Panc1 (cell line): ENCODE measurements at regions not wholly inside any gene's neighbourhood (a gene's known extent, or its start where the extent isn't known, plus 50 kb on each side); places are given as distances from the start of the nearest gene placed in this dataset.
"Not testable (repeated sequence)": the region's sequence is repeated elsewhere in the genome, so short reads cannot be mapped to it uniquely, and the experiment has no call there.

Source experiments
- ATAC-seq: fragments of 200-7000 bp; cut with Tn5 transposase; 2 replicates; pipeline ENCODE4 v1.9.1; 2020; ENCODE audit warnings: mild to moderate bottlenecking, moderate library complexity
- BruUV-seq: library from RNA; stranded (reverse); fragments of 400-500 nt; replicated peaks from 2 replicates; lab custom pipeline; 2021; lab: Mats Ljungman, UMichigan
- CTCF ChIA-PET: fragments of 300-600 bp; sonication (Branson Sonifier 250); formaldehyde crosslinking; loops from one replicate; lab custom pipeline; 2022; ENCODE audit warnings: antibody characterized with exemption; lab: Charles Lee
- POLR2A ChIA-PET: fragments of 300-600 bp; sonication (Branson Sonifier 250); formaldehyde crosslinking; loops from one replicate; lab custom pipeline; 2022; ENCODE audit warnings: antibody characterized with exemption; lab: Charles Lee
- DNase-seq: peaks from one replicate; pipeline ENCODE4 v3.0.0-alpha.2; 2010; ENCODE audit warnings: low read depth, low spot score
- H3K27ac ChIP-seq: 2 replicates; pipeline ENCODE4 v1.5.1; 2011; ENCODE audit warnings: mild to moderate bottlenecking, low read length, inconsistent platforms
- H3K27me3 ChIP-seq: fragments of 200-500 bp; sonication (Bioruptor generic); 2 replicates; pipeline ENCODE4 v1.6.0; 2014; ENCODE audit warnings: low read length, inconsistent platforms; ENCODE audit not compliant: control insufficient read depth, insufficient read depth
- H3K36me3 ChIP-seq: fragments of 200-500 bp; sonication (Bioruptor generic); 2 replicates; pipeline ENCODE4 v1.5.1; 2014; ENCODE audit warnings: inconsistent platforms, mild to moderate bottlenecking, low read length, moderate library complexity; ENCODE audit not compliant: control insufficient read depth, insufficient read depth
- H3K4me1 ChIP-seq: 2 replicates; pipeline ENCODE4 v1.5.1; 2011; ENCODE audit warnings: inconsistent platforms, mild to moderate bottlenecking, low read length, moderate library complexity; ENCODE audit not compliant: control insufficient read depth, insufficient read depth
- H3K4me3 ChIP-seq, 2 experiments: 2 replicates each; pipeline ENCODE4 v1.5.1; 2011 to 2012; ENCODE audit warnings: low read depth in 2 of 2, low read length in 2 of 2, mild to moderate bottlenecking in 2 of 2, inconsistent platforms in 1 of 2, moderate library complexity in 1 of 2
- H3K9me3 ChIP-seq: fragments of 200-500 bp; sonication (Bioruptor generic); 2 replicates; pipeline ENCODE4 v1.5.1; 2014; ENCODE audit warnings: low read depth, mild to moderate bottlenecking, inconsistent platforms, low read length, moderate library complexity; ENCODE audit not compliant: control insufficient read depth, insufficient read depth
- POLR2AphosphoS5 ChIP-seq: IDR thresholded peaks from 2 replicates; pipeline ENCODE4 v1.6.1; 2012; ENCODE audit warnings: mild to moderate bottlenecking, low read depth, low read length, moderate library complexity
- SIN3A ChIP-seq: IDR thresholded peaks from 2 replicates; pipeline ENCODE4 v1.6.1; 2012; ENCODE audit warnings: low read depth, mild to moderate bottlenecking, low read length, moderate library complexity, borderline replicate concordance; ENCODE audit not compliant: insufficient read depth
- TCF7L2 ChIP-seq: IDR thresholded peaks from 2 replicates; pipeline ENCODE4 v1.6.1; 2011; ENCODE audit warnings: mild to moderate bottlenecking, low read depth, low read length, inconsistent platforms
- in situ Hi-C: cut with HindIII; loops from 2 replicates; pipeline ENCODE4 v1.10.0; 2016; ENCODE audit warnings: low sequenced_read_pairs, low pct_unique_long_range_greater_than_20kb
- intact Hi-C: fragments of 100-400 bp; cut with micrococcal nuclease; formaldehyde crosslinking; loops from one replicate; pipeline ENCODE4 v1.10.0; 2022; ENCODE audit not compliant: unreplicated experiment
- TF ChIP-seq, protein P1 (sequence below): fragments of 450-650 bp; IDR thresholded peaks from 2 replicates; pipeline ENCODE4 v1.5.1; 2017; ENCODE audit warnings: mild to moderate bottlenecking
- TF ChIP-seq, protein P2 (sequence below), 2 experiments: IDR thresholded peaks; 2 replicates each; pipeline ENCODE4 v1.6.1; 2011 to 2012; ENCODE audit warnings: low read depth in 2 of 2, control low read depth in 1 of 2, low read length in 1 of 2, mild to moderate bottlenecking in 1 of 2, moderate library complexity in 1 of 2; ENCODE audit not compliant: insufficient read depth in 1 of 2

DNA sequence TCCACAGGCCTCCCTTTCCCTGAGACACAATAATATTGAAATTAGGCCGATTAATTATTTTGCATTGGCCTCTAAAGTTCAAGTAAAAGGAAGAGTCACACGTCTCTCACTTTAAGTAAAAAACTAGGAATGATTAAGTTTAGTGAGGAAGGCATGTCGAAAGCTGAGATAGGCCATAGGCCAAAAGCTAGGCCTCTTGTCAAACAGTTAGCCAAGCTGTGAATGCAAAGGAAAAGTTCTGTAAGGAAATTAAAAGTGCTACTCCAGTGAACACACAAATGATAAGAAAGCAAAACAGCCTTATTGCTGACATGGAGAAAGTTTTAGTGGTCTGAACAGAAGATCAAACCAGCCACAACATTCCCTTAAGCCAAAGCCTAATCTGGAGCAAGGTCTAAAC, 91.4 kb upstream of the ZC3H11B start:
- H3K27ac ChIP-seq, H3K4me3 ChIP-seq, in situ Hi-C loops, H3K4me1 ChIP-seq, DNase-seq, H3K36me3 ChIP-seq, POLR2A ChIA-PET, CTCF ChIA-PET, H3K9me3 ChIP-seq, BruUV-seq, ATAC-seq, H3K27me3 ChIP-seq, intact Hi-C loops: not testable (repeated sequence)

DNA sequence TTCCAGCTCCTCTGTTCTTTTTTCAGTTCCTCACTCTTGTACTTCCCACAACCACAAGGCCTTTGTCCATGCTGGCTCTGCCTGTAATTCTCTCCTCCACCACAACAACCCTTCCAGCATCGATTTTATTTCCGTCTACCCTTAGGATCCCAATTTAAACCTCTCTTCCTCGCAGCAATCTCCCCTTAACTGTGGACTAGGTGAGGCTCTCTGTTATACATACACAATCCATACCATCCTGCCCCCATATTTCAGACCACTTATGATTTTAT, 90.4 kb upstream of the ZC3H11B start:
- ATAC-seq (no peak), DNase-seq (no peak)
- ChIA-PET POLR2A (no interaction called here), CTCF (no interaction called here)
- no peaks in the 10 kb centered on the region for H3K4me1 ChIP-seq
- H3K4me3 ChIP-seq: no peak overlapping the region
- no peak for TF ChIP-seq SIN3A
- no peak for TF ChIP-seq TCF7L2
- TF ChIP-seq, protein P1, sequence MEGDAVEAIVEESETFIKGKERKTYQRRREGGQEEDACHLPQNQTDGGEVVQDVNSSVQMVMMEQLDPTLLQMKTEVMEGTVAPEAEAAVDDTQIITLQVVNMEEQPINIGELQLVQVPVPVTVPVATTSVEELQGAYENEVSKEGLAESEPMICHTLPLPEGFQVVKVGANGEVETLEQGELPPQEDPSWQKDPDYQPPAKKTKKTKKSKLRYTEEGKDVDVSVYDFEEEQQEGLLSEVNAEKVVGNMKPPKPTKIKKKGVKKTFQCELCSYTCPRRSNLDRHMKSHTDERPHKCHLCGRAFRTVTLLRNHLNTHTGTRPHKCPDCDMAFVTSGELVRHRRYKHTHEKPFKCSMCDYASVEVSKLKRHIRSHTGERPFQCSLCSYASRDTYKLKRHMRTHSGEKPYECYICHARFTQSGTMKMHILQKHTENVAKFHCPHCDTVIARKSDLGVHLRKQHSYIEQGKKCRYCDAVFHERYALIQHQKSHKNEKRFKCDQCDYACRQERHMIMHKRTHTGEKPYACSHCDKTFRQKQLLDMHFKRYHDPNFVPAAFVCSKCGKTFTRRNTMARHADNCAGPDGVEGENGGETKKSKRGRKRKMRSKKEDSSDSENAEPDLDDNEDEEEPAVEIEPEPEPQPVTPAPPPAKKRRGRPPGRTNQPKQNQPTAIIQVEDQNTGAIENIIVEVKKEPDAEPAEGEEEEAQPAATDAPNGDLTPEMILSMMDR: no peak
- no peak for TF ChIP-seq POLR2AphosphoS5
- TF ChIP-seq, protein P2, sequence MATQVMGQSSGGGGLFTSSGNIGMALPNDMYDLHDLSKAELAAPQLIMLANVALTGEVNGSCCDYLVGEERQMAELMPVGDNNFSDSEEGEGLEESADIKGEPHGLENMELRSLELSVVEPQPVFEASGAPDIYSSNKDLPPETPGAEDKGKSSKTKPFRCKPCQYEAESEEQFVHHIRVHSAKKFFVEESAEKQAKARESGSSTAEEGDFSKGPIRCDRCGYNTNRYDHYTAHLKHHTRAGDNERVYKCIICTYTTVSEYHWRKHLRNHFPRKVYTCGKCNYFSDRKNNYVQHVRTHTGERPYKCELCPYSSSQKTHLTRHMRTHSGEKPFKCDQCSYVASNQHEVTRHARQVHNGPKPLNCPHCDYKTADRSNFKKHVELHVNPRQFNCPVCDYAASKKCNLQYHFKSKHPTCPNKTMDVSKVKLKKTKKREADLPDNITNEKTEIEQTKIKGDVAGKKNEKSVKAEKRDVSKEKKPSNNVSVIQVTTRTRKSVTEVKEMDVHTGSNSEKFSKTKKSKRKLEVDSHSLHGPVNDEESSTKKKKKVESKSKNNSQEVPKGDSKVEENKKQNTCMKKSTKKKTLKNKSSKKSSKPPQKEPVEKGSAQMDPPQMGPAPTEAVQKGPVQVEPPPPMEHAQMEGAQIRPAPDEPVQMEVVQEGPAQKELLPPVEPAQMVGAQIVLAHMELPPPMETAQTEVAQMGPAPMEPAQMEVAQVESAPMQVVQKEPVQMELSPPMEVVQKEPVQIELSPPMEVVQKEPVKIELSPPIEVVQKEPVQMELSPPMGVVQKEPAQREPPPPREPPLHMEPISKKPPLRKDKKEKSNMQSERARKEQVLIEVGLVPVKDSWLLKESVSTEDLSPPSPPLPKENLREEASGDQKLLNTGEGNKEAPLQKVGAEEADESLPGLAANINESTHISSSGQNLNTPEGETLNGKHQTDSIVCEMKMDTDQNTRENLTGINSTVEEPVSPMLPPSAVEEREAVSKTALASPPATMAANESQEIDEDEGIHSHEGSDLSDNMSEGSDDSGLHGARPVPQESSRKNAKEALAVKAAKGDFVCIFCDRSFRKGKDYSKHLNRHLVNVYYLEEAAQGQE (IDR thresholded peaks at IDR 0.05; ENCODE audit: insufficient read depth in 1 of 2, low read depth in 2 of 2, low read length in 1 of 2): no peak
- in situ Hi-C loops (no loop called here), intact Hi-C loops (no loop called here)
- H3K9me3 ChIP-seq: no peaks in the 10 kb centered on the region
- no peak overlapping the region for H3K27ac ChIP-seq
- no peaks in the 10 kb centered on the region for H3K36me3 ChIP-seq
- no TSS peak for BruUV-seq
- H3K27me3 ChIP-seq: peaks cover 2% of the 10 kb centered on the region; the same call in 1 of the 2 replicates

DNA sequence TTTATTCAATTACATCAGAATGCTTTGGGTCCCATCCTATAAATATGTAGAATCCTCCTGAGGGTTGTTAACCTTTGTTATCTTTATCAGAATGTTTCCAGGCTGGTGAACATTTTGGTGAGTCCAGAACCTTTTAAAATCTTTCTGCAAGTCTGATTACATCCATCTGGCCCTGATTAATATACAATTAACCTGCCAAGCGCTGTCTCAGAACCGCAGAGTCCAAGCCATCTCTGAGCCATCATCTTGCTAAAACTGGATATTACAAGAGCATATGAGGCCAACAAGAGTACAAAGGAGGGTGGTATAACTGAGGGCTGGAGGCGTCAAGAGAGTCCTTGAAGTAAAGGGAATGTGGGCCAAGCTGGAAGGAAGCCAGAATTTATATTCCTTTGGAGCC, 88.6 kb upstream of the ZC3H11B start:
- H3K27ac ChIP-seq: no peak overlapping the region
- POLR2A ChIA-PET: no interaction called here
- no peak overlapping the region for H3K4me3 ChIP-seq
- intact Hi-C loops: no loop called here
- CTCF ChIA-PET: no interaction called here
- H3K4me1 ChIP-seq: no peaks in the 10 kb centered on the region
- no peak for DNase-seq
- in situ Hi-C loops: no loop called here
- no peak for ATAC-seq
- no peak for TF ChIP-seq SIN3A
- TF ChIP-seq, protein P2 (IDR thresholded peaks at IDR 0.05; ENCODE audit: insufficient read depth in 1 of 2, low read depth in 2 of 2, low read length in 1 of 2): no peak
- TF ChIP-seq POLR2AphosphoS5: no peak
- TF ChIP-seq, protein P1: no peak
- no peak for TF ChIP-seq TCF7L2
- no peaks in the 10 kb centered on the region for H3K9me3 ChIP-seq
- BruUV-seq: no TSS peak
- no peaks in the 10 kb centered on the region for H3K36me3 ChIP-seq
- peaks cover 2% of the 10 kb centered on the region; the same call in 1 of the 2 replicates for H3K27me3 ChIP-seq
